ENCODE measurements at regions not wholly inside any gene's neighbourhood (a gene's known extent, or its start where the extent isn't known, plus 50 kb on each side); places are given as distances from the start of the nearest gene placed in this dataset.

GRCh38 chr6:51387907-51388306 lies 569.2 kb downstream of the TFAP2B start:
- Histone ChIP-seq H3K9me2 (ENCODE audit: insufficient read depth) (no peaks in the 10 kb centered on the region), H3K27me3 (ENCODE audit: insufficient read depth) (no peaks in the 10 kb centered on the region), H3K4me2 (no peak overlapping the region), H3F3A (replicated peaks; ENCODE audit: low read depth) (no peaks in the 10 kb centered on the region), H3K4me1 (ENCODE audit: insufficient read depth) (peaks cover 4% of the 10 kb centered on the region; the same call in 1 of the 2 replicates), H3K27ac (ENCODE audit: low read depth) (no peak overlapping the region), H3K36me3 (ENCODE audit: insufficient read depth) (no peaks in the 10 kb centered on the region), H3K4me3 (no peak overlapping the region), H4K20me1 (replicated peaks; ENCODE audit: insufficient read depth) (no peaks in the 10 kb centered on the region), H2AFZ (no peak overlapping the region), H3K79me2 (replicated peaks; ENCODE audit: insufficient read depth) (no peaks in the 10 kb centered on the region)
- no peaks in the 10 kb centered on the region for H3K27me3 Mint-ChIP-seq (ENCODE audit: insufficient read depth, low read depth, poor library complexity)
- peaks cover 9% of the 10 kb centered on the region; the same call in 2 of the 3 replicates for H3K4me1 Mint-ChIP-seq
- no peak overlapping the region for H3K4me3 Mint-ChIP-seq
- H3K36me3 Mint-ChIP-seq (ENCODE audit: low read depth) = no peaks in the 10 kb centered on the region
- no peak for TF ChIP-seq CTCF (conservative IDR thresholded peaks at IDR 0.05; ENCODE audit: low read depth in 2 of 2)
- no peak for TF ChIP-seq CREB1 (CRISPR knock-in tag; IDR thresholded peaks at IDR 0.05; ENCODE audit: low read depth)
- no peak for TF ChIP-seq REST (IDR thresholded peaks at IDR 0.05; ENCODE audit: unreplicated experiment)
- TF ChIP-seq POLR2AphosphoS5 (IDR thresholded peaks at IDR 0.05; ENCODE audit: low read depth) = no peak
- TF ChIP-seq ZNF114 (CRISPR knock-in tag; IDR thresholded peaks at IDR 0.05) = no peak
- TF ChIP-seq JUNB (IDR thresholded peaks at IDR 0.05; ENCODE audit: unreplicated experiment) = no peak
- TF ChIP-seq ZNF331 (CRISPR knock-in tag; IDR thresholded peaks at IDR 0.05; ENCODE audit: low read depth) = no peak
- TF ChIP-seq NANOG (IDR thresholded peaks at IDR 0.05; ENCODE audit: borderline replicate concordance) = no peak
- TF ChIP-seq EZH2phosphoT487 (IDR thresholded peaks at IDR 0.05; ENCODE audit: unreplicated experiment) = no peak
- TF ChIP-seq ETS1 (IDR thresholded peaks at IDR 0.05) = no peak
- TF ChIP-seq STAT1 (IDR thresholded peaks at IDR 0.05; ENCODE audit: unreplicated experiment) = no peak
- TF ChIP-seq EZH2 (IDR thresholded peaks at IDR 0.05; ENCODE audit: low read depth, unreplicated experiment) = no peak
- TF ChIP-seq ZNF462 (CRISPR knock-in tag; IDR thresholded peaks at IDR 0.05) = no peak
- peak overlapping the region; percentile 9 for H3K27ac Mint-ChIP-seq
- no peak for ATAC-seq
- H3K9me3 Mint-ChIP-seq = peaks cover 2% of the 10 kb centered on the region; the same call in 1 of the 3 replicates
- DNase-seq (ENCODE audit: low spot score) = no peak
